WTC11 (cell line): ENCODE measurements at regions not wholly inside any gene's neighbourhood (a gene's known extent, or its start where the extent isn't known, plus 50 kb on each side); places are given as distances from the start of the nearest gene placed in this dataset.

Source experiments
- ATAC-seq: fragments of 200-7000 bp; cut with Tn5 transposase; 2 replicates; pipeline ENCODE4 v1.10.0; 2021; ENCODE audit warnings: mild to moderate bottlenecking, moderate library complexity
- CTCF ChIA-PET: fragments of 300-600 bp; sonication (Branson Sonifier 250); formaldehyde crosslinking; loops from one replicate; lab custom pipeline; 2021; ENCODE audit warnings: antibody characterized with exemption; lab: Charles Lee
- POLR2A ChIA-PET: fragments of 350-600 bp; sonication (Branson Sonifier 250); formaldehyde crosslinking; loops from one replicate; lab custom pipeline; 2021; ENCODE audit warnings: antibody characterized with exemption; lab: Charles Lee
- DNase-seq: peaks from one replicate; pipeline ENCODE4 v3.0.0; 2021; ENCODE audit warnings: low spot score
- H3K27ac Mint-ChIP-seq: 2 replicates; pipeline ENCODE4 v1.8.0; 2021; ENCODE audit warnings: mixed read lengths
- H3K27me3 Mint-ChIP-seq: 2 replicates; pipeline ENCODE4 v1.8.0; 2021; ENCODE audit warnings: low read depth, mild to moderate bottlenecking, moderate library complexity, mixed read lengths
- H3K36me3 Mint-ChIP-seq: 2 replicates; pipeline ENCODE4 v1.8.0; 2021; ENCODE audit warnings: mixed read lengths
- H3K4me1 Mint-ChIP-seq: 2 replicates; pipeline ENCODE4 v1.8.0; 2022; ENCODE audit warnings: mixed read lengths
- H3K4me3 Mint-ChIP-seq: 2 replicates; pipeline ENCODE4 v1.8.0; 2021; ENCODE audit warnings: mild to moderate bottlenecking, moderate library complexity, mixed read lengths
- H3K9me3 Mint-ChIP-seq: 2 replicates; pipeline ENCODE4 v1.8.0; 2021; ENCODE audit warnings: mixed read lengths
- ATF2 ChIP-seq: sonication (generic); formaldehyde crosslinking; IDR thresholded peaks from 2 replicates; pipeline ENCODE4 v1.8.1; 2022; ENCODE audit warnings: low read depth, missing genetic modification reagents, borderline replicate concordance
- ATF6 ChIP-seq: sonication (generic); formaldehyde crosslinking; IDR thresholded peaks from 2 replicates; pipeline ENCODE4 v1.8.1; 2023; ENCODE audit warnings: mild to moderate bottlenecking, missing genetic modification reagents
- CDX4 ChIP-seq: fragments of 250-450 bp; sonication (Bioruptor Pico); IDR thresholded peaks from 2 replicates; pipeline ENCODE4 v1.9.0; 2021; ENCODE audit warnings: moderate library complexity, mild to moderate bottlenecking, inconsistent platforms, borderline replicate concordance
- CREB1 ChIP-seq: sonication (generic); formaldehyde crosslinking; IDR thresholded peaks from 2 replicates; pipeline ENCODE4 v1.8.0; 2023; ENCODE audit warnings: mild to moderate bottlenecking, missing genetic modification reagents
- ELF4 ChIP-seq: sonication (generic); formaldehyde crosslinking; IDR thresholded peaks from 2 replicates; pipeline ENCODE4 v1.8.1; 2022; ENCODE audit warnings: low read depth, mild to moderate bottlenecking, moderate library complexity, missing genetic modification reagents
- EMX1 ChIP-seq: fragments of 250-450 bp; sonication (Bioruptor Pico); IDR thresholded peaks from 2 replicates; pipeline ENCODE4 v1.8.0; 2021; ENCODE audit warnings: mild to moderate bottlenecking
- ERG ChIP-seq: fragments of 250-450 bp; sonication (Bioruptor Pico); IDR thresholded peaks from 2 replicates; pipeline ENCODE4 v1.8.0; 2021; ENCODE audit warnings: mild to moderate bottlenecking
- GABPB1 ChIP-seq: sonication (generic); formaldehyde crosslinking; IDR thresholded peaks from 2 replicates; pipeline ENCODE4 v1.8.1; 2023; ENCODE audit warnings: mild to moderate bottlenecking, missing genetic modification reagents
- GTF2I ChIP-seq: fragments of 250-450 bp; sonication (Bioruptor Pico); conservative IDR thresholded peaks from 2 replicates; pipeline ENCODE4 v1.4.0; 2021; ENCODE audit warnings: mild to moderate bottlenecking
- IRF1 ChIP-seq: sonication (generic); formaldehyde crosslinking; IDR thresholded peaks from 2 replicates; pipeline ENCODE4 v1.8.0; 2023; ENCODE audit warnings: missing genetic modification reagents
- JUN ChIP-seq: sonication (generic); formaldehyde crosslinking; IDR thresholded peaks from 2 replicates; pipeline ENCODE4 v1.8.0; 2023; ENCODE audit warnings: mild to moderate bottlenecking, missing genetic modification reagents
- NFATC4 ChIP-seq: fragments of 250-450 bp; sonication (Bioruptor Pico); IDR thresholded peaks from 2 replicates; pipeline ENCODE4 v1.9.0; 2021; ENCODE audit warnings: mild to moderate bottlenecking
- NFE2L1 ChIP-seq: sonication (generic); formaldehyde crosslinking; IDR thresholded peaks from 2 replicates; pipeline ENCODE4 v1.8.1; 2023; ENCODE audit warnings: missing genetic modification reagents
- NR1H2 ChIP-seq: sonication (generic); formaldehyde crosslinking; IDR thresholded peaks from 2 replicates; pipeline ENCODE4 v1.9.0; 2021; ENCODE audit warnings: mild to moderate bottlenecking, moderate library complexity, missing genetic modification reagents
- NR3C1 ChIP-seq: sonication (generic); formaldehyde crosslinking; conservative IDR thresholded peaks from 2 replicates; pipeline ENCODE4 v1.8.1; 2023; ENCODE audit warnings: low read depth, mild to moderate bottlenecking, missing genetic modification reagents
- OVOL2 ChIP-seq: fragments of 250-450 bp; sonication (Bioruptor Pico); IDR thresholded peaks from 2 replicates; pipeline ENCODE4 v1.9.0; 2021; ENCODE audit warnings: mild to moderate bottlenecking, borderline replicate concordance
- SMAD3 ChIP-seq: sonication (generic); formaldehyde crosslinking; IDR thresholded peaks from 2 replicates; pipeline ENCODE4 v1.8.0; 2022; ENCODE audit warnings: missing genetic modification reagents, mild to moderate bottlenecking, borderline replicate concordance
- SMAD4 ChIP-seq: sonication (generic); formaldehyde crosslinking; IDR thresholded peaks from 2 replicates; pipeline ENCODE4 v1.8.0; 2022; ENCODE audit warnings: mild to moderate bottlenecking, missing genetic modification reagents
- SOX15 ChIP-seq: fragments of 250-450 bp; sonication (Bioruptor Pico); IDR thresholded peaks from 2 replicates; pipeline ENCODE4 v1.9.0; 2021; ENCODE audit warnings: mild to moderate bottlenecking
- TEAD1 ChIP-seq: sonication (generic); formaldehyde crosslinking; IDR thresholded peaks from 2 replicates; pipeline ENCODE4 v1.8.0; 2022; ENCODE audit warnings: mild to moderate bottlenecking, missing genetic modification reagents
- ZNF263 ChIP-seq: sonication (generic); formaldehyde crosslinking; IDR thresholded peaks from 2 replicates; pipeline ENCODE4 v1.8.1; 2022; ENCODE audit warnings: low read depth, mild to moderate bottlenecking, moderate library complexity, missing genetic modification reagents
- ZNF416 ChIP-seq: fragments of 250-450 bp; sonication (Bioruptor Pico); IDR thresholded peaks from 2 replicates; pipeline ENCODE4 v1.9.0; 2021; ENCODE audit warnings: mild to moderate bottlenecking, inconsistent platforms

GRCh38 chr5:123819386-123819785 lies 307.4 kb downstream of the CSNK1G3 start:
- H3K4me1 Mint-ChIP-seq, result peaks cover 21% of the 10 kb centered on the region
- ATAC-seq, result no peak
- no peak for DNase-seq
- no peaks in the 10 kb centered on the region for H3K36me3 Mint-ChIP-seq
- POLR2A ChIA-PET, result no interaction called here
- CTCF ChIA-PET, result no interaction called here
- H3K9me3 Mint-ChIP-seq, result peaks cover 3% of the 10 kb centered on the region; the same call in 1 of the 2 replicates
- H3K4me3 Mint-ChIP-seq, result no peak overlapping the region
- H3K27me3 Mint-ChIP-seq, result no peaks in the 10 kb centered on the region
- no peak overlapping the region for H3K27ac Mint-ChIP-seq
- TF ChIP-seq OVOL2 (CRISPR knock-in tag) (no peak), SMAD3 (CRISPR knock-in tag) (no peak), TEAD1 (CRISPR knock-in tag) (no peak), ATF6 (CRISPR knock-in tag) (no peak), CDX4 (no peak), NR3C1 (CRISPR knock-in tag) (no peak), CREB1 (no peak), JUN (CRISPR knock-in tag) (no peak), ZNF263 (CRISPR knock-in tag) (no peak), NFE2L1 (CRISPR knock-in tag) (no peak), NFATC4 (CRISPR knock-in tag) (no peak), ELF4 (CRISPR knock-in tag) (no peak), SOX15 (CRISPR knock-in tag) (no peak), ERG (CRISPR knock-in tag) (no peak), SMAD4 (no peak), GABPB1 (CRISPR knock-in tag) (no peak), ATF2 (no peak)
- TF ChIP-seq, all 79 proteins: peak for 0

- Mint-ChIP-seq H3K36me3 (no peaks in the 10 kb centered on the region), H3K9me3 (no peaks in the 10 kb centered on the region), H3K27ac (no peak overlapping the region), H3K4me1 (peaks cover 37% of the 10 kb centered on the region), H3K4me3 (no peak overlapping the region), H3K27me3 (no peaks in the 10 kb centered on the region)
- DNase-seq (no peak), ATAC-seq (no peak)
- POLR2A ChIA-PET, result no interaction called here
- no peak for TF ChIP-seq GTF2I
- TF ChIP-seq EMX1 (CRISPR knock-in tag), result no peak
- TF ChIP-seq ZNF416, result no peak
- no peak for TF ChIP-seq NR1H2 (CRISPR knock-in tag)
- TF ChIP-seq IRF1 (CRISPR knock-in tag), result no peak
- CTCF ChIA-PET, result no interaction called here
Observed at GRCh38 chr5:123817267-123817666, 305.3 kb downstream of the CSNK1G3 start.
